HK-2 (cell line): ENCODE measurements at regions not wholly inside any gene's neighbourhood (a gene's known extent, or its start where the extent isn't known, plus 50 kb on each side); places are given as distances from the start of the nearest gene placed in this dataset.
A peak's percentile ranks its signal among the peaks of the same experiment; 100 is the strongest.
"Not testable (repeated sequence)": the region's sequence is repeated elsewhere in the genome, so short reads cannot be mapped to it uniquely, and the experiment has no call there.

Experiments used
- DNase-seq: peaks from one replicate; pipeline ENCODE4 v3.0.0-alpha.2; 2018; ENCODE audit not compliant: unreplicated experiment

DNA sequence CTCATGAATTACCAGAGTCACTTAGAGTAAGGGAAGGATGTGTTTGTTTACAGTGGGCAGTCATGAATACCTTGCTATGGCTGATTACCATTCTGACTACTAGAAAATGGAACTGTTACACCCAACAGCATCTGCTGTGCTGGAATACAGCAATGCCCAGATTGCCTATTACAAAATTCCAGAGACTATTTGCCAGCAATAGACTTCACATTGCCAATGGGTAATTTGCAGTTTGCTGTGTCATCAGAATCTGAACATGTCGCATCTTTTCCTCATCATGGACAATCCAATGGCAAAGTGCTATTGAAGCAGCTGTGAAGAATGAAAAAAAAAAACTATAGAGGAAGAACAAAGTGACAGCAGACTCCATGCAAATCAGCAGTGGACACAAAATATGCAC, 356.6 kb downstream of the CXXC4 start:
- DNase-seq, result no peak

DNA sequence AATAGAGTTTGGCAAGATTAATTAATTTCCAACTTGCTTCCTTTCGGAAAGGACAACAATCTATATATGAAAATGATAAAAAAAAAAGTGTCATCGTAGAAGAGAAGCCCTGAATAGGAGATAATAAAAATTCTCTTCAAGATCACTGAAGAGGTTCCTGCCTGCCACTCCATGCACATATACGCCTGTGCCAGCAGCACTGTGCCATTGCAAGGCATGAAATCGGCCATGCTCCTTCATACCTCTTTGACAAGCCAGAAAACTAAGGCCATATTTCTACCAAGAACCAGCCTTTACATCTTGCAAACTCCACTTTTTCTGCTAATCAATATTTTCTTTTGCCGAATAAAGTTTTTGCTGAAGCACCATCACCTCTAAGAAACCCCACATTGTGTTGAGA, 365.5 kb downstream of the CXXC4 start:
- DNase-seq, result no peak

- DNase-seq, result no peak
Observed at GRCh38 chr4:104128850-104129213, 365.9 kb downstream of the CXXC4 start.

DNA sequence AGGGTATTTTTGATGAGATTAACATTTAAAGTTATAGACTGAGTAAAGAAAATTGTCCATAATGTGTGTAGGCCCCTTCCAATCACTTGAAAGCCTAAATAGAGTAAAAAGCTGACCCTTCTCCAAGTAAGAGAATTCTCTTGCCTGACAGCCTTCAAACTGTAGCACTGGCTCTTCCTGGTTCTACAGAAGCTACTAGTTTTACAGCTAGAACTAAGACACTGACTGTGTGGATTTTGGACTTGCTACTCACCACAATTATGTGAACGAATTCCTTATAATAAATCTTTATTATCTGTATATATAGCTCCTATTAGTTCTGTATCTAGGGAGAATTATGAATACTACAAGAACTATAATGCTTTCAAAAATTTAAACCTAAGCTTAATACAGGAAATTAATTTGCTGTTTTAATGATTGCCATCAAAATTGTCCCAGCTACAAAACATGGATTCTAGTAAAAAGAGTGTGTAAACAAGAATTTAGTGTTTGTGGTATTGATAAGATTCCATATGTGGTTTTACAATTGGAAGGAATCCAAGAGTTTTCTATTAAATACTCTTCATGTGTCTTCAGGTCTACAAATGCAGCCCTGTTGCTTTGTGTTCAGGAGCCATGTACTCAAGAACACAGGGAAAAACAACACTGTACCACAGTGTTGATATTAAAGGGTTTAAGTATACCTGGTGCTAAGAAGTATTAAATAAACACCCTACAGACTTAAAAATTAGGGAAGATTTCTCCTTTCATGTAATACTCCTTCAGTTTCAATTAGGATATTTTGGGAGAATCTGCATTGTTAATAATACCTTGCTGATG, 366.5 kb downstream of the CXXC4 start:
- no peak for DNase-seq

GRCh38 chr4:104123021-104123420, 371.7 kb downstream of the CXXC4 start:
- DNase-seq, result no peak

DNA sequence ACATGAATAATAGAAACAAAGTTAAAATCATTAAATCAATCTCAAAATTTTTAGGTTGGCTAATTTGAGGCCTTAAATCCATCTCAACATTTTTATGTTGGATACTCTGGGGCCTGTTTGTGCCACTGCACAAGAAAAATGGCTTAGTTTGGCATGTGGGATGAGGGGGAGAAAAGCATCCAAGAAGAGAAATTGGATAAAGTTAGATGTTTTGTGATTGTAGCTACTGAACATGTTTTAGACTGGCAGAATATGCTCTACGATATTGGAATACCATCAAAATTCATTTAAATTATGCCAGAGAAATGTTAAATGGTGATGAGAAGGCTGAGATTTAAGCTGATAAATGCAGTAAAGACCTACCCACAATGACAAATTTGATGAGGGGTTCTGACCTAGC, 376.9 kb downstream of the CXXC4 start:
- DNase-seq, result no peak

DNA sequence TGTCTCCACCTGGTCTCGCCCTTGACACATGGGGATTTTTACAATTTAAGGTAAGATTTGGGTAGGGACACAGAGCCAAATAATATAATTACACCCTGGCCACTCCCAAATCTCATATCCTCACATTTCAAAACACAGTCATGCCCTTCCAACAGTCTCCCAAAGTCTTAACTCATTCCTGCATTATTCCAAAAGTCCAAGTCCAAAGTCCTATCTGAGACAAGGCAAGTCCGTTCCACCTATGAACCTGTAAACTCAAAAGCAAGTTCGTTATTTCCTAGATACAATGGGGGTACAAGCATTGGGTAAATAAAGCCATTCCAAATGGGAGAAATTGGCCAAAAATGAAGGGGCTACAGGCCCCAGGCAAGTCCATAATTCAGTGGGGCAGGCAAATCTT, 380.8 kb downstream of the CXXC4 start:
- DNase-seq, result no peak

DNA sequence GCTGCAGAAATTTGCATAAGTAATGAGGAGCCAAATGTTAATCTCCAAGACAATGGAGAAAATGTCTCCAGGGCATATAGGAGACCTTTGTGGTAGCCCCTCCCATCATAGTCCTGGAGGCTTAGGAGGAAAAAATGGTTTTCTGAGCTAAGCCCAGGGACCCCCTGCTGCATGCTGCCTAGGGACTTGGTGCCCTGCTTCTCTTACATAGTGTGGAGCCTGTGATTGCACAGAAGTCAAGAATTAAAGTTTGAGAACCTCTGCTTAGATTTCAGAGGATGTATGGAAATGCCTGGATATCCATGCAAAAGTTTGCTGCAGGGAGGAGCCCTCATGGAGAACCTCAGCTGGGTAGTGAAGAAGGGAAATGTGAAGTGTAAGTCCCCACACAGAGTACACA, 379.4 kb upstream of the TACR3 start:
- DNase-seq, result no peak

DNA sequence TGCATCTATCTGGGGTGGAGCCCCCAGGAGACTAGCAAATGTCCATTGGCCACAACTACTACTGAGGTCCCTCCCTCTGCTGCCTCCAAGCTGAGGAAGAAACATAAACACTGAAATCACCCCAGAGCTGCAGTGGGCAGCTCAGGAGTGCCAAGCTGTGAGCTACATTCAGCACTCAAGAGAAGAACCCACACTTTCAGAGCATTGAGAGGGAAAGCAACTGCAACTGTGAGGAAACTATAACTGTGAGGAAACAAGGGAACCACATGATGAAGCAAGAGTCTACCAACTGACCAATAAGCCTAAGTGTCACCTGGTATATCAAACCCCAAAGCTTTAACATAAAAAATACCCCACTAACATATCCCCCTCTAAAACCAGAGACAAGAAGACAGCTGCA, 373.5 kb upstream of the TACR3 start:
- DNase-seq, result no peak

GRCh38 chr4:104073229-104073628, 353.4 kb upstream of the TACR3 start:
- no peak for DNase-seq

DNA sequence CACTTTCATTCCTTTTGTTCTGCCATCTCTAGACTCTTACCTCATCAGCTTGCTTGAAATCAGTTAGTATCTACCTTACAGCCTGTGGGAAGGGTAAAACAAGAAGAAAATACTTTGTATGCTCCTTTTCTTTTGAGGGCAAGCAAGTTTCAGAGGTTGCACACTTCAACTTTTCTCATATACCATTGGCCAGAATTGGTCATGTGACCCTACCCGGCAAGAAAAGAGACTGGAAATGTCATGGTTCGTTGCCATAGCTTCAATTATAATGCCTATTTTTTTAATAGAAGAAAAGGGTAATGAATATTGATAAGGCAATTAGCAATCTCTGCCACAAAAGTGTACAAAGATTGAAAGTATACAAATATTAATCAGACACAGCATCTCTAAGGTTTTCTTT, 346.7 kb upstream of the TACR3 start:
- DNase-seq, result no peak

- DNase-seq, result peak; percentile 32
Observed at GRCh38 chr4:104064646-104065577, 345.1 kb upstream of the TACR3 start.

GRCh38 chr4:104063341-104063740, 343.6 kb upstream of the TACR3 start:
- DNase-seq, result no peak

DNA sequence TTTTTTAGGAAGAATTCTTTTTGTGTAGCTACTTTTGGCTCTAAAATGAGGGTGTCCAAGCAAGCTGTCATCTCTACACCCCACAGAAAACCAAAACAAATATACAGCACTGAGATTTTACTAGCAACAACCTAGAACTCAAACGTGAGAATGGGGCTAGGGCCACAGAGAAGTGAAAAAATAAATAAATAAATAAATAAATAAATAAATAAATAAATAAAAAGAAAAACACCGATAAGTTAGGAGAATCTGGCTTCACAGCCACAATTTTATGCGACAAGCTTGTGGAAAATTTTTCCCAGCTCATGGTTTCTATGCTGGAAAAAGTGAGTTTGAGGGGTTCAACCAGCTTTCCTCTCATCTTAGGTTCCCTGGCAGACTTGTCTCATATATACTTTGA, 324.6 kb upstream of the TACR3 start:
- no peak for DNase-seq

DNA sequence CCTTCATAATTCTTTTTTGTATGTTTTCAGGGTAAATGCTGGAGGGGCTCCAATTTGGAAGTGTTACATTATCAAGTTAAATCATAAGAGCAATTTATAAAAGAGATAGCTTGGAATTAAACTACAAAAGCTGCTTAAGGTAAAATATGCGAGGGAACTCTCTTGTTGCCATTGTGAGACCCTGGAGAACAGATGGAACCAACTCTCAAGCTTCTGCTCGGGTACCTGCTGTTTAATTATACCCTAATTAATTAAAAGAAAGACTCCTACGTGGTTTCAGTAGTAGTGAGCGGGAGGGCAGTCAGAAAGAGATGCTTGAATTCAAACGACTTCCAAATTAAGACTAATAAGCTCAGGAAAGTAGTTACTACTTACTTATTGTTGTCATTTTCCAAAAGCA, 313.1 kb upstream of the TACR3 start:
- no peak for DNase-seq

DNA sequence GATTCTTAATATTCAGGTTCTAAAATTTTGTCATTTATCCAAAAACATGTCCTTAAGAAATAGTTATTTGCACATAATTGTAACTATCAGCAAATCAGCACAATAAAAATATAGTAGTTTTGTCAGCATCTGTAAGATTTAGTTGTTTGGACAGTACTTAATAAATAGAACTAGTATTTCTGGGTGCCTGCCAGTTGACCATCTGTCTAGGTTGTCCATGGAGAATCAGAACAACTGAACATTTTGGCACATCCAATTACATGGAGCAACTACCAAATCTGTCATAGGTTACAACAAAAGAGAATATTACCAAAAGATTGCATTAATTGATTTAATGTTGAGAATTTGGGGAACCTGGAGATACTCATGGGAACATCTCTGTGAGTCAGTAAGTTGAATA, 305.5 kb upstream of the TACR3 start:
- no peak for DNase-seq

- DNase-seq, result no peak
Observed at GRCh38 chr4:104022831-104023230, 303.0 kb upstream of the TACR3 start.

DNA sequence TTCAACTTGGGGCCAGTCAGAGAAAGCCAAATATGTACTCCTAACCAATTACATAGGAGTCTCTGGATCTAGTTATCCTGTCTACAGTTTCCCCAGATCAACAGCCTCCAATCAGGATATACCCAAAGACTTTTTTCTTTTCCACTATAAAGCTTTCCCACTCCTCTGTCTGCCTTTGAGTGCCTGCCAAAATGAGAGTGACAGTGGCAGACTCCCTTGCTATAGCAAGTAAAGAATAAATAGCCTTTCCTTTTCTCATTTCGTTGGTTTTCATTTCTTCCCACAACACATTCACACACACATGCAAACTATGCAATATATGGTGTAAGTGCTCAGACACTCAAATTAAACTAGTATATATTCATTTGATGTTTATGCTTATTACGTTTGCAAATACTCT, 302.4 kb upstream of the TACR3 start:
- no peak for DNase-seq

DNA sequence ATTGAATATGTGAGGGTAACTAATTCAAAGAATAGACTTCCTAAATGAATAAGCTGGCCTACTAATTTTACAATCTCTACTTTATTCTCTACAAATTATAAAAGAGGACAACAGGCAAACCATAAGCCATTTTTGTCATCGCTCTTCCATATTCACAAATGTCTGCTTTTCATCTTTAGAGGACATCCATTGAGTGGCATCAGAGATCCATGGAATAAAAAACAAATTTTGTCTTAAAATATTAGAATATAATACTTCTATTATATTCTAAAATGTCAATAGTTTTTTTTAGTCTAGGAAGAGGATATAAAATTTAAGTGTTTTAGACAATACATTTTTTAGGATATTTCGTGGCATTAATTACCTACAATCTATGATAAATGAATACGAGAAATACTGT, 300.9 kb upstream of the TACR3 start:
- DNase-seq, result no peak

- no peak for DNase-seq
Observed at GRCh38 chr4:104017213-104017612, 297.4 kb upstream of the TACR3 start.

DNA sequence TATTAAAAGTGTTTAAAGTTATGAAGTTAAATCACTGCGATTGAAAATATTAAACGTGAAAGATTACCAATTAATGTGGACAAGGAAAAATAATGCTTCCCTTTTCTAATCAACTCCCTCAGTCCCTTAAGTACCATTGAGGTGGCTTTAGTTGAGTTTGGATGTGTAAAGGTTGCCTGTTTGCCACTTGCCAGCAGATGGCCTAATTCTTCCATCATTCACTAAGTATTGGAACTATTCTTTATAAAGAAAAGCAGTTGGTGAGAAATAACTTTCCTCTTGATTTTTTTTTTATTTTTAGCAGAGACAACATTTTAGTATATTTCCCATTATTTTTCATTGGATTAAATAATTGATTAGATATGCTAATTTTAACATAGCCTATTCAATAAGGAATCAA, 295.9 kb upstream of the TACR3 start:
- DNase-seq, result no peak

DNA sequence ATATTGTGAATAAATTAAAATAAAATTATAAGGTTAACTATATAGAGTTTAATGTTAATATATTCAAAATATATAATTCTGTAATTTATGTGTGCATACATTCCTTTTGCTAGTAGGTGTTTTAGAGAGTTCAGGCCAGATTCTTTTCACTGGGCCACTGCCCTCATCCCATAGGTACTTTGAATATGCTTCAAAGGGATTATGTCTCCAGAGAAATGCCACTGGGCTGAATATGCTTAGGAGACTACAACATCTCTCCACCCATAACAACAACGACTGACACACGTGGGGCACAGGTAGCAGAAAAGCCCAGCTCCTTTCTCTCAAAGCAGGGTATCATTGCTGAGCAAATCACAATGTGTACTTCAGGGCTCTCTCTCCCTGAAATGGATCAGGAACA, 290.9 kb upstream of the TACR3 start:
- no peak for DNase-seq

DNA sequence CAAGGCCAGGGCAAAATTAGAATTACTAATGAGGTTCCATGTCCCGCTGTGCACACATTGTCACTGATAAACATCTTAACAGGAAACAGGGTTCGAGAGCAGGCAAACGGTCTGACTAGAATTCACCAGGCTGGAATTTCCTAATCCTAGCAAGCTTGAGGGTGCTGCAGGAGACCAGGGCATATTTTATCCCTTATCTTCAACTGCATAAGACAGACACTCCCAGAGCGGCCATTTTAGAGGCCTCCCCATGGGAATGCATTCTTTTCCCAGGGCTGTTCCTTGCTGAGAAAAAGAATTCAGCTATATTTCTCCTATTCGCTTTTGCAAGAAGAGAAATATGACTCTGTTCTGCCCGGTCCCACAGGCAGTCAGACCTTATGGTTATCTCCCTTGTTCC, 282.5 kb upstream of the TACR3 start:
- not testable (repeated sequence) for DNase-seq
